SK-N-MC (cell line): ENCODE measurements at regions not wholly inside any gene's neighbourhood (a gene's known extent, or its start where the extent isn't known, plus 50 kb on each side); places are given as distances from the start of the nearest gene placed in this dataset.

Source experiments
- EZH2 ChIP-seq: fragments of 200-600 bp; sonication (generic); IDR thresholded peaks from one replicate; pipeline ENCODE4 v1.6.1; 2017; ENCODE audit warnings: antibody characterized with exemption
- POLR2AphosphoS5 ChIP-seq: IDR thresholded peaks from 2 replicates; pipeline ENCODE4 v1.6.1; 2012; ENCODE audit warnings: mild to moderate bottlenecking, low read depth, low read length, borderline replicate concordance

DNA sequence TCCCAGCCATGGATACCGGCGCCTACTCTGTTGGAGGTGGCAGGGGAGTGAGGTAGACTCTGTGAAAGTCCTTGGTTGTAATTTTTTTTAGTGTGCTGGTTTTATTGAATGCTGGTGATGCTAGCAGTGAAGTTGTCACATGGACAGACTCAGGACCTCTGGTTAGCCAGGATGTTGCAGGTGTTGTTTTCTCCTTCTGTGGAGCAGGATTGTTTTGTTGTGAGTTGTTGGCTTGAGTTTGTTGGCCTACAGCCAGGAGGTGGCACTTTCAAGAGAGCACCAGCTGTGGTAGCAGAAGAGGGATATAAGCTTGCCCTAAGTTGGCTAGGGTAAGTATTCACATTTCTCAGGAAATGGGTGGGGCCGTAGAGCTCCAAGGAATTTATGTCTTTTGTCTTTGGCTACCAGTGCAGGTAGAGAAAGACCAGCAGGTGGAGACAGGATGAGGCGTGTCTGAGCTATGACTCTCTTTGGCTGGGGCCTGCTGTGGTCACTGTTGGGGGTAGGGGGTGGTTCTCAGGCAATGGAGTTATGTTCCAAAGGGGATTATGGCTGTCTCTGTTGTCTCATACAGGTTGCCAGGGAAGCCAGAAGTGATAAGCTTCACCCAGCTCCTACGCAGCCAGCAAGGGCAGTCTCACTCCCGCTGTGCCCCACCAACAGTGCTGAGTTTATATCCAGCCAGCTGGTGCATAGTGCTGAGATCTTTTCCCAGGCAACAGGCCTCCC, 248.7 kb downstream of the TAF11L14 start:
- TF ChIP-seq EZH2 (no peak), POLR2AphosphoS5 (no peak)
